Epithelial cell of esophagus (primary cell): ENCODE measurements at regions not wholly inside any gene's neighbourhood (a gene's known extent, or its start where the extent isn't known, plus 50 kb on each side); places are given as distances from the start of the nearest gene placed in this dataset.

Experiments
- DNase-seq: peaks from one replicate; pipeline ENCODE4 v3.0.0; 2010; ENCODE audit warnings: low read depth
- H3K4me3 ChIP-seq: 2 replicates; pipeline ENCODE4 v1.5.1; 2011; ENCODE audit warnings: mild to moderate bottlenecking, low read length, control low read depth
- CTCF ChIP-seq: IDR thresholded peaks from 2 replicates; pipeline ENCODE4 v1.5.1; 2011; ENCODE audit warnings: low read depth, mild to moderate bottlenecking, low read length, control low read depth, inconsistent platforms; ENCODE audit not compliant: insufficient read depth; ENCODE audit errors: missing control alignments

GRCh38 chr12:115444346-115444745 is 760.4 kb upstream of the TBX3 start:
- no peak for DNase-seq
- H3K4me3 ChIP-seq: no peak overlapping the region
- TF ChIP-seq CTCF: no peak

- no peak for TF ChIP-seq CTCF
- DNase-seq: no peak
- no peak overlapping the region for H3K4me3 ChIP-seq
Observed at GRCh38 chr12:115443351-115443938, 759.5 kb upstream of the TBX3 start.

- DNase-seq: peak; percentile 39
- H3K4me3 ChIP-seq: no peak overlapping the region
- TF ChIP-seq CTCF: no peak
Observed at GRCh38 chr12:115440438-115440837, 756.5 kb upstream of the TBX3 start.

GRCh38 chr12:115439008-115439601 is 755.1 kb upstream of the TBX3 start:
- DNase-seq: no peak
- no peak overlapping the region for H3K4me3 ChIP-seq
- no peak for TF ChIP-seq CTCF

- H3K4me3 ChIP-seq: no peak overlapping the region
- DNase-seq: no peak
Observed at GRCh38 chr12:115438314-115438713, 754.3 kb upstream of the TBX3 start.

GRCh38 chr12:115437061-115437567 is 753.1 kb upstream of the TBX3 start:
- DNase-seq: no peak
- TF ChIP-seq CTCF: no peak
- no peak overlapping the region for H3K4me3 ChIP-seq

More at GRCh38 chr12:115438314-115438713, 754.3 kb upstream of the TBX3 start:
- TF ChIP-seq CTCF: no peak
